Ectodermal cell (in vitro differentiated cells): ENCODE measurements at regions not wholly inside any gene's neighbourhood (a gene's known extent, or its start where the extent isn't known, plus 50 kb on each side); places are given as distances from the start of the nearest gene placed in this dataset.

ENCODE experiments used
- H3K27ac ChIP-seq: 2 replicates; pipeline ENCODE4 v1.7.0; 2013; ENCODE audit warnings: mild to moderate bottlenecking, low read depth, low read length; ENCODE audit not compliant: insufficient read depth, poor library complexity, severe bottlenecking
- H3K27me3 ChIP-seq: 2 replicates; pipeline ENCODE4 v1.7.0; 2013; ENCODE audit warnings: mild to moderate bottlenecking, low read length; ENCODE audit not compliant: insufficient read depth, control insufficient read depth, poor library complexity, severe bottlenecking
- H3K36me3 ChIP-seq: one replicate; pipeline ENCODE4 v1.7.0; 2013; ENCODE audit warnings: low read length; ENCODE audit not compliant: control insufficient read depth, insufficient read depth
- H3K4me1 ChIP-seq: one replicate; pipeline ENCODE4 v1.7.0; 2013; ENCODE audit warnings: low read length; ENCODE audit not compliant: control insufficient read depth, insufficient read depth
- H3K4me3 ChIP-seq: 2 replicates; pipeline ENCODE4 v1.7.0; 2013; ENCODE audit warnings: low read depth, low read length, control low read depth; ENCODE audit not compliant: insufficient read depth
- H3K9me3 ChIP-seq: 2 replicates; pipeline ENCODE4 v1.7.0; 2013; ENCODE audit warnings: mild to moderate bottlenecking, low read length, moderate library complexity; ENCODE audit not compliant: control insufficient read depth
- WGBS, 2 experiments: methylation state at CpG; one replicate each; pipeline ENCODE4 v1.1.7; 2013; ENCODE audit warnings: missing lambda C conversion rate in 2 of 2; 5-methylcytosine and 5-hydroxymethylcytosine counted together

DNA sequence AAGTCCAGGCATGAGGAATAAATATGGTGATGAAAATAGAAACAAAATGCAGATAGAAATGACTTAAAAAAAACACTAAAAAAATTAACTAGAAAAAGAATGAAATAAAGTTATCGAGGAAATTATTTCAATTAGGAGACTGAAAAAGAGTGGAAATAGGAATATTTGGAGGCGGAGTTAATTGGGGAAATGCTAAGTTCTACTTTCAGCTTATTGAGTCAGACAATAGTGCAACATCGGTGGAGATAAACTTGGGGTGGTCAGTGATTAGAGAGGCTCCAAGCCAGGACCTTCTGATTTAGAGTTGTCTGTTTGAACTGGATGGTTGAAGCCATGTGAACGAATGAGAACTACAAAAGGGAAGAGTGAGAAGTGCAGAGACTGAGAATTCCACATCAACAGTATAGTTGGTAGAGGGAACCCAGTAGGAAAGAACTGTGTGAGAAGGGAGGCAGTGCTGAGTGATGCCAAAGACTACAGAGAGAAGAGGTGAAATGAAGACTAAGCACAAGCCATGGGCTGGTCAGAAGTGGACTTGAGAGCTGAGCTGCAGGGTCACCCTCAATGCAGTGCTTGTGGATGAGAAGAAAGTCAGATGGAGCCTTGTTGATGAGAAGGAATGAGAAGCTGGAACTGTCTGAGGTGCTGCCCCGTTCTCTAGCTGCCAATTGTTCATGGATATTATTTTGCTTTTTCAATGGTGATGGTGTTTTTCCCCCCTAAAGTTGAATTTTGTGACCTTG is 160.7 kb downstream of the ICE1 start:
- Histone ChIP-seq H3K27ac (no peak overlapping the region), H3K9me3 (no peaks in the 10 kb centered on the region), H3K4me1 (no peaks in the 10 kb centered on the region), H3K27me3 (no peaks in the 10 kb centered on the region), H3K36me3 (no peaks in the 10 kb centered on the region), H3K4me3 (no peak overlapping the region)
- 90 to 97% methylated on average over 5 of the region's 5 CpGs for WGBS, 2 experiments

GRCh38 chr5:5581080-5581479 is 158.6 kb downstream of the ICE1 start:
- H3K27me3 ChIP-seq: no peaks in the 10 kb centered on the region
- 90 to 93% methylated on average over 3 of the region's 3 CpGs for WGBS, 2 experiments
- H3K9me3 ChIP-seq: no peaks in the 10 kb centered on the region
- H3K36me3 ChIP-seq: no peaks in the 10 kb centered on the region
- no peaks in the 10 kb centered on the region for H3K4me1 ChIP-seq
- H3K27ac ChIP-seq: no peak overlapping the region
- H3K4me3 ChIP-seq: no peak overlapping the region

DNA sequence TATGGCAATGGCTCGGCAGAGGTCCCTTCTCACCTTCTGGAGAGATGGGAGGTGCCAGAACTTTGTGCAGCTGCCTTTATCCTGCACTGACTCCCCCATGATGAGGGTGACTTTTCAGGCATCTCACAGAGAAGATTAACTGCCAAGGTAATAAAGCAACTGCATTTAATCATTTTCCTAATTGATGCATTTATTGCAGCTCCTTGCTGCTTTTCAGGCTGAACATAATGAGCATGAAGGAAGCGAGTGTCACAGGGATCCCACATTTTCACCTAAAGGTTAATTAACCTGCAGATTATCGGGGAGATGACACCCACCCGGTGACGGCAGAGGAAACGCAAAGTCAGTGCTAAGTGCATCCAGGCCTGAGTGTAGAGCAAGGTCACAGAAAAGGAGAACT is 154.3 kb downstream of the ICE1 start:
- WGBS, 2 experiments: 95% methylated on average over 6 of the region's 6 CpGs
- Histone ChIP-seq H3K27ac (no peak overlapping the region), H3K27me3 (no peaks in the 10 kb centered on the region), H3K36me3 (no peaks in the 10 kb centered on the region), H3K4me1 (peaks cover 7% of the 10 kb centered on the region), H3K4me3 (no peak overlapping the region), H3K9me3 (no peaks in the 10 kb centered on the region)

GRCh38 chr5:5575461-5575860 is 153.0 kb downstream of the ICE1 start:
- no peak overlapping the region for H3K27ac ChIP-seq
- no peak overlapping the region for H3K4me3 ChIP-seq
- no peaks in the 10 kb centered on the region for H3K36me3 ChIP-seq
- peaks cover 7% of the 10 kb centered on the region for H3K4me1 ChIP-seq
- 90 to 96% methylated on average over 2 of the region's 2 CpGs for WGBS, 2 experiments
- H3K27me3 ChIP-seq: no peaks in the 10 kb centered on the region
- no peaks in the 10 kb centered on the region for H3K9me3 ChIP-seq

GRCh38 chr5:5573798-5574380 is 151.4 kb downstream of the ICE1 start:
- WGBS, 2 experiments: 91 to 93% methylated on average over 15 of the region's 15 CpGs
- Histone ChIP-seq H3K9me3 (no peaks in the 10 kb centered on the region), H3K4me3 (no peak overlapping the region), H3K27ac (no peak overlapping the region), H3K4me1 (peaks cover 7% of the 10 kb centered on the region), H3K27me3 (no peaks in the 10 kb centered on the region), H3K36me3 (no peaks in the 10 kb centered on the region)

GRCh38 chr5:5572976-5573797 is 150.7 kb downstream of the ICE1 start:
- Histone ChIP-seq H3K4me1 (peaks cover 7% of the 10 kb centered on the region), H3K4me3 (no peak overlapping the region), H3K27me3 (no peaks in the 10 kb centered on the region), H3K36me3 (no peaks in the 10 kb centered on the region), H3K27ac (no peak overlapping the region), H3K9me3 (no peaks in the 10 kb centered on the region)
- WGBS, 2 experiments: 88 to 89% methylated on average over 21 of the region's 21 CpGs

GRCh38 chr5:5572010-5572865 is 149.8 kb downstream of the ICE1 start:
- H3K4me3 ChIP-seq: no peak overlapping the region
- H3K36me3 ChIP-seq: no peaks in the 10 kb centered on the region
- peaks cover 7% of the 10 kb centered on the region for H3K4me1 ChIP-seq
- no peak overlapping the region for H3K27ac ChIP-seq
- no peaks in the 10 kb centered on the region for H3K27me3 ChIP-seq
- no peaks in the 10 kb centered on the region for H3K9me3 ChIP-seq
- WGBS, 2 experiments: 85 to 87% methylated on average over 29 of the region's 29 CpGs

- Histone ChIP-seq H3K27ac (no peak overlapping the region), H3K4me1 (peaks cover 7% of the 10 kb centered on the region), H3K9me3 (no peaks in the 10 kb centered on the region), H3K4me3 (no peak overlapping the region), H3K27me3 (no peaks in the 10 kb centered on the region), H3K36me3 (no peaks in the 10 kb centered on the region)
- 93 to 95% methylated on average over 8 of the region's 8 CpGs for WGBS, 2 experiments
Measured at GRCh38 chr5:5570646-5571045, 148.2 kb downstream of the ICE1 start.

- Histone ChIP-seq H3K27me3 (no peaks in the 10 kb centered on the region), H3K36me3 (no peaks in the 10 kb centered on the region), H3K4me3 (no peak overlapping the region), H3K27ac (no peak overlapping the region), H3K4me1 (no peaks in the 10 kb centered on the region), H3K9me3 (no peaks in the 10 kb centered on the region)
- WGBS, 2 experiments: 96 to 100% methylated on average over 2 to 4 of the region's 4 CpGs
Measured at GRCh38 chr5:5564898-5565297, 142.4 kb downstream of the ICE1 start.
